ENCODE measurements at regions not wholly inside any gene's neighbourhood (a gene's known extent, or its start where the extent isn't known, plus 50 kb on each side); places are given as distances from the start of the nearest gene placed in this dataset.

GRCh38 chr2:64852771-64853241, 136.4 kb upstream of the SLC1A4 start (continued):
- no peak for TF ChIP-seq CHD7 (IDR thresholded peaks at IDR 0.05; ENCODE audit: insufficient replicate concordance, low read length)
- no peak for TF ChIP-seq BACH1 (IDR thresholded peaks at IDR 0.05; ENCODE audit: low read length)
- TF ChIP-seq SIN3A (conservative IDR thresholded peaks at IDR 0.05 in 1 of 2, IDR thresholded peaks at IDR 0.05 in 1 of 2; ENCODE audit: low read depth in 1 of 2, low read length in 2 of 2): no peak
- TF ChIP-seq HDAC2 (IDR thresholded peaks at IDR 0.05; ENCODE audit: borderline replicate concordance in 1 of 2, low read depth in 2 of 2, low read length in 2 of 2): no peak
- TF ChIP-seq RAD21 (IDR thresholded peaks at IDR 0.05 in 1 of 2, conservative IDR thresholded peaks at IDR 0.05 in 1 of 2; ENCODE audit: low read depth in 2 of 2, low read length in 2 of 2): no peak
- TF ChIP-seq EZH2 (IDR thresholded peaks at IDR 0.05; ENCODE audit: low read depth, low read length, severe bottlenecking): no peak
- no peak for TF ChIP-seq USF2 (IDR thresholded peaks at IDR 0.05; ENCODE audit: low read length)
- no peak for TF ChIP-seq POLR2A (IDR thresholded peaks at IDR 0.05; ENCODE audit: control extremely low read depth in 1 of 2, low read depth in 2 of 2, low read length in 2 of 2)
- TF ChIP-seq EP300 (IDR thresholded peaks at IDR 0.05; ENCODE audit: borderline replicate concordance in 1 of 2, low read depth in 2 of 2, low read length in 2 of 2): no peak
- no peak for TF ChIP-seq JUND (IDR thresholded peaks at IDR 0.05; ENCODE audit: low read length)

Measured in H1 (cell line).